Stimulated activated CD8-positive, alpha-beta memory T cell treated with anti-CD3 and anti-CD28 coated beads, Interleukin-7, amount 100 ng/mL, for 1 hour (primary cell): ENCODE measurements at regions not wholly inside any gene's neighbourhood (a gene's known extent, or its start where the extent isn't known, plus 50 kb on each side); places are given as distances from the start of the nearest gene placed in this dataset.
"Not testable (repeated sequence)": the region's sequence is repeated elsewhere in the genome, so short reads cannot be mapped to it uniquely, and the experiment has no call there.

Experiments
- DNase-seq, 2 donors: peaks; one replicate each; pipeline ENCODE4 v3.0.0-alpha.2; 2020; ENCODE audit warnings: low read depth in 2 of 2

DNA sequence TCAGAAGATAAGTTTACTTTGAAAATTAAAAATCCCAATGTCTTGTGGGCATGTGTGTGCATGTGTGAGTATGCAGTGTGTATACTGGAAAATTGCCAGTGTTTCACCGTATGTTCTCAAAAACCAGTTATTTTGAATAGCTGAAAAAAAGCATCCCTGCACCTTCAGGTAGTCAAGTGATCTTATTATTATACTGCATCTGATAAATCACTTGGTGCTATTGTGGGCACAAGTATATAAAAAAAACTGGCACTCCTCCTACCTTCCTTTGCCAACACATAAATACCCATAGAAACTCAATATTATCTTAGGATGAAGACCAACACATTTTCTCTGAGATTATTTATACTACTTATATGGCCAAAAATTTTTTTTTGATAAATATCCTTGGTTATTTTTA lies 91.5 kb upstream of the MAP9 start:
- no peak for DNase-seq

DNA sequence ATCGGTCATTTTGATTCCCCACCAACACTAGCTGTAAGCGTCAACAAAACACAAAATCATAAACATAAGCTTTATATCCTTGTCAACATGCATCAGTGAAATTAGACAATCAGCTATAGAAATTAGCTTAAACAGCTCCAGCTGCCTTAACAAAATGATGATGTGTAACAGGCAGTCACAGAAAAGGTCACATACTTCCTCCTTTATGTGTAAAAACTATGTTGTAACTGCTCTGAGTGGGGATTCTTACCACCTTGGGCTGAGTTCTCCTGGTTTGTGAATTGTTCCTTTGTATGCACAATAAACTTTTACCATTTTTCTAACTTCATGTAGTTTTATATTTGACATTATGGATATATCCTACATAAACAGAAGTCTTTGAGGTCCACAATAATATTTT lies 73.9 kb upstream of the MAP9 start:
- no peak for DNase-seq

DNA sequence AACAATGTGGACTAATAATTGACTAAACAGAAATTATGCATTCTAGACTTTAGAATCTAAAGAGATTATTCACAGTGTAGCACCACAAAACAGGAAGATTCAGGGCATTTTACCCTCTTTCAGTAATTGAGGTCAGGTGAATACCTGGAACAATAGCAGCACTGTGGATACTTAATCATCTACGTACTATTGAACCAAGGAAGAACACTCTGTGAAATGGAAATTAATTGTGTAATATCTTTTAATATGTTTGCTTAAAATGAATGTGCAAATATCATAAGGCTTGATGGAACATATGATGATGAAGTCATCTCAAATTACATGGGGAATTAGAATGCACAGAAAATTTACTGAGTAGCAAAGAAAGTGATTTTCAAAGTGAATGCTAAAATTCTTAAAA lies 68.5 kb upstream of the MAP9 start:
- no peak for DNase-seq

DNA sequence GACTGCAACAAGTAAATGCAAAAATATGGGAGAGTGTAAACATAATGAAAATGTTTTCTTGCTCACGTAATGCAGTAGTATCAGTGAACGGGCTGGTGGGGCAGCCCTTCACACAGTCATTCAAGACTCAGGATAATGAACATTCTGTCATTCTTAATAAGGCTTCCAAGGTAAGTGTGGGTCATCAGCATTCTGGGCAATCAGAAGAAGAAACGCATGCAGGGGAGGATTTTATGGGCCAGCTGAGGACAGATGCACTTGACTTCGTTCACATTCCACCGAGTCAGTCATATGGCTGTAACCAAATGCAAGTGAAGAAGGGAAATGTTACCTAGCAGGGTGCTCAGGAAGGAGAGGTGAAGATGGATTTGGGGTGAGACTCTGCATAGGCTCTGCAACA lies 68.0 kb upstream of the MAP9 start:
- DNase-seq = no peak

DNA sequence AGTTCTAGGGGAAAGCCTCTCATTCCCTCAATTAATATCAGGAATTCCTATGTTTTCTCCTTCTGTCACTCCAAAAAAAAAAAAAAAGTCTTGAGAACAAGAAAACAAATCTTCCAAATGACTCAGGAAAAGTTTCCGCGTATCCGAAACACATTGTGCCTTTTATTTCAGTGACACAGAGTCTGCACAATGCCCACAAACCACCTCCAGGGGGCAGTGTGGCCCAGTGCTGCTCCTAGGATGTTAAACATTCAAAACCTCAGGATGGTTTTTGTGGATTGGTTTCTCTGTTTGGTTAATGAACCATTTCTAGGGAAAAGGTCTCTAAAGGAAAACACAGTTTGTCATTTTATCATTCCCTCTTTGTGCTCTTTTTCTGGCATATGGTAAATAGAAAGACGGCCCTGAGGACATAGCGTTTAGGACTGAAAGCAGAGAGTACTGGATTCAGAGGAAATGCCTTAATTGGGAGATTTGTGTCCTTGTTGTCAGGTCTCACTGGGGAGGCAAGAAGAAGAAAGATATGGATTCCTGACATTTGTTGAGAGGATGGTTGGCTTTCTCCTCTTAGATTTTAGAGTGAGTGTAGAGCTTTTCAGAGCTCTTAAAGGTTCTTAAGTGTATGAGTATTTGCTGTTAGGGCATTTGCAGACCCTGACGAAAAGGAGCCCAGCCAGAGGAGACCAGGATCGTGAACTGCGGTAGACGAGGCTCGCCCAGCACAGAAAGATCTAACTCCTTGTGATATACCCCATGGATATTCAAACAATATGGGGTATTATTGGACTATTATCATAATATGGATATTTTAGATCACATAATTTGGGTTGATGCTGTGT lies 65.7 kb upstream of the MAP9 start:
- peak; percentile 11 to 26 for DNase-seq

DNA sequence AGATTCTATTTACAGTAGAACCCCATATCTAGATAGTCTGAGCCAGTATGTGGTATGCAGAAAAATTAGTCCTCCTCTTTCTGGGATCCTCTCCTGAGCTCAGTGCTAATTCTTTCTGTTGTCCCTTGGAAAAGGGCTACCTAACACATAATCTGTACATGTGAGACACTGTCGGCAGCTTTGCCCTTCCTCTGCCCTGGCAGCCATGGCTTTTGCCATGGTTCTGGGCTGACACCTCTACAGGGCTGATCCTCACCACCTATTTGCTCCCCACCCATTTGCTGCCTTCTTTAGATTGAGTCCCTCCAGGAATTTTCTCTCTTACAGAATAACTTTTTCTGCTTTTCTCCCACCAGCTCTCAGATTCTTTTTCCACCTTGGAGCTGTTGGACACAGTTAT lies 64.7 kb upstream of the MAP9 start:
- DNase-seq = no peak

DNA sequence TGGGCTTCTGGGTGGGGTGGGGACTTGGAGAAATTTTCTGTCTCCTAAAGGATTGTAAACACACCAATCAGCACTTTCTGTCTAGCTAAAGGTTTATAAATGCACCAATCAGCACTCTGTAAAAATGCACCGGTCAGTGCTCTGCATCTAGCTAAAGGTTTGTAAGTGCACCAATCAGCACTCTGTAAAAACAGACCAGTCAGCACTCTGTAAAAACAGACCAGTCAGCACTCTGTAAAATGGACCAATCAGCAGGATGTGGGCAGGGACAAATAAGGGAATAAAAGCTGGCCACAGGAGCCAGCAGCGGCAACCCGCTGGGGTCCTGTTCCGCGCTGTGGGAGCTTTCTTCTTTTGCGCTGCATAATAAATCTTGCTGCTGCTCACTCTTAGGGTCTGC lies 63.0 kb upstream of the MAP9 start:
- not testable (repeated sequence) for DNase-seq

DNA sequence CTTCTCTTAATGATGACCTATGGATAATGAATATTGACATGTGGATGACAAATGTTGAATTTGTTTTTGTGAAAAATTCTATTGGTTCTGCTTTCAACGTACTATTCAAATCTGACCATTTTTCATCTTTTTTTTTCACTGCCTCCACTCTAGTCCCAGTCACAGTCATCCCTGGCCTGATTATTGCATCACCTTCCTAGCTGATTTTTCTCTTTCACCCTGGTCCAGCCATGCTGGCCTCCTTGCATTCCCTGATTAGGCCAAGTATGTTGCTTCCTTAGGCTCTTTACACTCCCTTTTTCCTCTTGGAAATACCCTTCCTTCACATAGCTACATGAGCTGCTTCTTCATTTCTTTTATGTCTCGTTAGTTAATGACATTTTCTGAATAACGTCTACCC lies 58.1 kb upstream of the MAP9 start:
- no peak for DNase-seq

DNA sequence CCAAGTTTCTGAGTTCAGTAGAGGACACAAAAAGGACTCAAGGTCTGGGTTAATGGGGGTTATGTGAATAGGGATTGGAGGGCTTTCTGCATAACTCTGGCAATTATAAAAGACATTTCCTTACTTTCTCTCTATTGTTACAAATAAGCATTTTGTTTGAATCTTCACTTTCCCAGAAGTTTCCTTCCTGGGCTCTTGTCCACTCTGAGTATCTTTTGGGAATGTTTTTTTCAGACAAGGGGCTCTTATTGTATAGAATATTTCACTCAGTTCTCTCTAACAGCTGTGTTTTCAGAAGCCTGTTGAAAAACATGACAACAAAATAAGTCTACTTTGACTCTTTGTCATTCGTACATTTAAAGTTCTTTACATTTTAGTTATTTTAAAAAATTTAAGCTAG lies 57.6 kb upstream of the MAP9 start:
- DNase-seq = no peak

DNA sequence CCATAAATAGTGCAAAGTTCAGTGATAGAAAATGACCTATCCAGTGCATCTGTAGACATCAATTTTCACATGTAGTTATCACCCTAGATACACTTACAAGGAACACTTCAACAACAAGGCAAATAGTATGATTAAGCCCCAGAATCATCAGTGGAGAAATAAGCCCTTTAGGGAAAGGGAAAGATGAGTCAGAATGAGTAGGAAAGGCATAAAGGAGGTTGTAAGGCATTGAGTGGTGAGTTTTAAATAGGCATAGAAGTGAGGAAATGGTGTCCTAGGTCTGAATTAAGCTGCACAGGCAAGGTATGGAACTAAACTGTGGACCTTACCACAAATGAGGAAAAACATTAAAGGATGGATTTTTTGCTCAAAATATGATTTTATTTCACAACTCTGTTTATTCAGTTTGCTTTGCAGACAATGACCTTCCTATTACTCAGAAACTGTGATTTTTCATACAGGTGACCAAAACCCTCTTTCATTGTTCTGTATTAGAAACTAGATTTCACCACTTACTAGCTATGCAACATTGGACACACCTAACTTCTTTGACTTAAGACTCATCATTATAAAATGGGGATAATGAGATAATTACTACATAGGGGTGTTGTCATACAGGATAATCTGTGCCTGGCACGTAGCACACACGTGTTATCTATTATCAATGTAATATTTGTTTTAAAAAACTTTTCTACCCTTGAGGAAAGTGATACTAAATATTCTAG lies 57.0 kb upstream of the MAP9 start:
- no peak for DNase-seq

DNA sequence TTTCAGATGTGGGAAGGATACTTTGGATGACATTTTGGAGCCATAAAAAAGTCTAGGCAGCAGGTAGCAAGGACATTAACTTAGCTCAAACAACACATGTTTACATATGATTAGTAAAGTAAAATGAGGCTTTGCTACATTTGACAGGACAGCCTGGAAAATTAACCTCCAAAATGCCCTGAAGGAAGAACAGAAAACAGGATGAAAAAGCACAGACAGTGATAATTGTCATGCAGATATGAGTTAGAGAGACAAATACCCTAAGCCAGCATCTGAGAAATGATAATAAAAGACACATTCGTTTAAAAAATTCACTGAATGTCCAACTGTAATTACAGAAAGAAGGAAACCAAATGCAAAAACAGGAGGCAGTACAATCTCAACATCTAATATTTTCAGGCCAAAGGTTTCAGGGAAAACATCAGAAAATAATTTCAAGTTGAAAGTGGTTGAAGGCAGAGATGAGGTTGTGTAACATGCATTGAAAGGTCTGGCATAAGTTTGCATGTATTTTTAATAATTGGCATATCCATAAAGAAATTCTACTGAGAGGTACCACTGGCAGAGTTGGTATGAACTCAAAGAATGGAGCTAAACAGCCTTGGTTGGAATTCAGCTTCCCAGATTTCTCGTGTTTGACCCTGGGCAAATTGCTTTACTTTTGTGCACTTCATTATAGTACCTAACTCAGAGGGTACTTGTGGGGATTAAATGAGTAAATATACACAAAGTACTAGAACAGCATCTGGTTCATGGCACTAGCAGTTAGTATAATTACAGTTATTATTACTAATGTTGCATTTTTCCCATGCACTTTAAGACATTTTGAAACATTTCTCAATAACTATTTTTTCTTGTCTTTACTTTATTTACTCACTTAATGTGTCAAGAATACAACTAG lies 54.4 kb upstream of the MAP9 start:
- no peak for DNase-seq

DNA sequence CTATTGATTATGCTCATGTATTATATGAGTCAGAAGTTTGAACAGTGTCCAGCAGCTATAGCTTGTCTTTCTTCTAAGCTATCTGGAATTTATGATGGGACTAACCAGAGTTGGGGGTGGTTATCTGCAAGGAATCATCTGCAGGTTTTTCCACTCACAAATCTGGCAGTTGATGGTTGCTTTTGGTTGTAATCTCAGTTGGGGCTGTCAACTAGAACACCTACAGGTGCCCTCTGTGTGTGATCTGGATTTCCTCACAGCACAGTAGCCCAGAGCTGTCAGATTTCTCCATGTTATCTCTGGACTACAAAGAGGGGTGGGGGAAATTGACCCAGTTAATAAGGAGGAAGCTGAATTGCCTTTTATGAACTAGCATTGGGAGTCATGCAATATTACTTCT lies 51.4 kb upstream of the MAP9 start:
- DNase-seq = no peak

DNA sequence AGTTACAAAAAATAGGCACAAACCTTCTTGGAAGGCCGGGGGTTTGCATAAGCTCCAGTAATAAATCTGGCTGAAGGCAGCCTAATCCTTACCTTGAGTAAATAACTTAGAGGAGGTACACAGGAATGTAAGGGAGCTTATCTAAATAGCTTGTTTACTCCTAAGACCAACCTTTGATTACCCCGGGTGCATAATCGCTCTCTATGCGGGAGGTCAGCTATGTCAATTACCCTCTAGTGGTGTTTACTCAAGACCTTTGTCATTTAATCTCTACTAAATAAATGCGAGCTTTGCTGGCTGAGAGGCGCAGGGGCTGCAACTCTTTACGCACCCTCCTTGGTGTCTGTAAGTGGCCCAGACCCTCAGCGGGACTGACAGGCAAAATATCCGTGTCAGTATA lies 50.2 kb upstream of the MAP9 start:
- no peak for DNase-seq
